ENCODE measurements at regions not wholly inside any gene's neighbourhood (a gene's known extent, or its start where the extent isn't known, plus 50 kb on each side); places are given as distances from the start of the nearest gene placed in this dataset.

DNA sequence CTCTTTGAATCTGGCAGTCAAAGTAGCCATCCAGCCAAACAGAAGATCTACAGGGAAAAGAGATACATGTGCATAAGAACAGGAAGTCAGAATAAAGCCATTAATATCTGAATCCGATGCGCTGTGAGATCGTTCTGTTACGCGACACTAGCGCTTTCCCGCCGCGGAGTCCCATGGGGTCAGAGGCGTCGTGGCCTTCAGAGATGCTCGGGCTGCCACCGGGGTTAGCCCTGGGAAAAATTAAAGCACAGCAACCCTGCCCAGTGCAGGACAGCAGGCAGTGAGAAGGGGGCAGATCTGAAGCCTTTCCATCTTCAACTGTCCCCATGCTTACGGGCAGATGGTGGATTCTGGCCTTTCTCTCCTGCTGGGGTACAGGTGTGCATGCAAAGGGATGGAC, 225.6 kb upstream of the MGMT start:
- no peaks in the 10 kb centered on the region for H3K36me3 ChIP-seq (ENCODE audit: control insufficient read depth in 2 of 2, extremely low read depth in 1 of 2, insufficient read depth in 2 of 2, low read length in 2 of 2)
- no peak for DNase-seq (ENCODE audit: low read depth, low spot score)
- TF ChIP-seq GATA2 (IDR thresholded peaks at IDR 0.05; ENCODE audit: insufficient read depth, insufficient read length, low read depth, low read length) (no peak), POLR2A (IDR thresholded peaks at IDR 0.05; ENCODE audit: low read depth, low read length) (no peak), MAX (IDR thresholded peaks at IDR 0.05; ENCODE audit: insufficient read depth, insufficient read length) (no peak), MYC (IDR thresholded peaks at IDR 0.05; ENCODE audit: low read depth, low read length) (no peak), EZH2 (IDR thresholded peaks at IDR 0.05; ENCODE audit: borderline replicate concordance, low read depth, low read length, severe bottlenecking) (no peak), CTCF (IDR thresholded peaks at IDR 0.05; ENCODE audit: extremely low read depth in 1 of 2, insufficient read depth in 1 of 2, low read depth in 1 of 2, low read length in 2 of 2) (no peak), POLR2AphosphoS5 (IDR thresholded peaks at IDR 0.05; ENCODE audit: insufficient read depth, low read depth, low read length) (no peak)
- dilution Hi-C loops (cut with MboI; ENCODE audit: extremely low pct_ligation_motif_present, low sequenced_read_pairs) = no loop called here
- FAIRE-seq = no peak
- no peak overlapping the region for H3K9ac ChIP-seq (replicated peaks; ENCODE audit: extremely low read depth, insufficient read depth, low read length)
- no peaks in the 10 kb centered on the region for H3K9me3 ChIP-seq (replicated peaks; ENCODE audit: control insufficient read depth, insufficient read depth, low read length)
- ChIA-PET POLR2A (no interaction called here), CTCF (no interaction called here)
- no peak overlapping the region for H3K27ac ChIP-seq (ENCODE audit: insufficient read depth, low read depth, low read length)
- H4K20me1 ChIP-seq (replicated peaks; ENCODE audit: control insufficient read depth, extremely low read depth, insufficient read depth, low read length) = no peaks in the 10 kb centered on the region
- BruUV-seq (replicated peaks) = no TSS peak
- intact Hi-C loops (cut with micrococcal nuclease) = loop anchor here (1.0 kb wide), 1 partner anchor 44 kb away; no protein-coding TSS in a partner anchor
- no peaks in the 10 kb centered on the region for H3K27me3 ChIP-seq (ENCODE audit: control insufficient read depth in 2 of 2, insufficient read depth in 2 of 2, low read length in 2 of 2)
- no peaks in the 10 kb centered on the region for H3K4me1 ChIP-seq (ENCODE audit: control insufficient read depth, extremely low read depth, insufficient read depth, low read length)
- H3K9me1 ChIP-seq (replicated peaks; ENCODE audit: control insufficient read depth, extremely low read depth, insufficient read depth, low read length) = no peaks in the 10 kb centered on the region
- no peaks in the 10 kb centered on the region for H3K79me2 ChIP-seq (ENCODE audit: control insufficient read depth, insufficient read depth, low read length)
- H2AFZ ChIP-seq (ENCODE audit: low read depth, low read length) = no peak overlapping the region
- H3K4me2 ChIP-seq (ENCODE audit: insufficient read depth, low read length) = no peak overlapping the region
- H3K4me3 ChIP-seq (replicated peaks in 1 of 3; ENCODE audit: insufficient read depth in 1 of 3, low read depth in 1 of 3, low read length in 3 of 3) = no peak overlapping the region
